ENCODE measurements at regions not wholly inside any gene's neighbourhood (a gene's known extent, or its start where the extent isn't known, plus 50 kb on each side); places are given as distances from the start of the nearest gene placed in this dataset.

DNA sequence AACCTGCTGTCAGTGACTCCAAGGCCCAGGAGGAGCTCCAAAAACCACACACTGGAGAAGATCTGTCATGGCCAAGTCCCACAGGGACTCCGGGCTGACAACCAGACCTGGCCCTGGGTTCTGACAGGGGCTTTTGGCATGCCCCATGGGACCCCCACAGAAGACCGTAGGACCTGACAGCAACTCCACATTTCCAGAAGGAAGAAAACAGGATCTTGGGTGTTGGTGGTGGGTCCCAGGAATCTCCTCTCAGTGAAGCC lies 275.9 kb upstream of the HS6ST1 start:
- peaks cover 8% of the 10 kb centered on the region; the same call in 1 of the 2 replicates for H3K27me3 ChIP-seq (ENCODE audit: low read depth, low read length)
- H3K9me3 ChIP-seq (ENCODE audit: insufficient read depth, low read length), result no peaks in the 10 kb centered on the region
- no peak overlapping the region for H3K4me2 ChIP-seq (ENCODE audit: low read length)
- H3K4me3 ChIP-seq (ENCODE audit: low read length), result no peak overlapping the region
- TF ChIP-seq, protein P1, sequence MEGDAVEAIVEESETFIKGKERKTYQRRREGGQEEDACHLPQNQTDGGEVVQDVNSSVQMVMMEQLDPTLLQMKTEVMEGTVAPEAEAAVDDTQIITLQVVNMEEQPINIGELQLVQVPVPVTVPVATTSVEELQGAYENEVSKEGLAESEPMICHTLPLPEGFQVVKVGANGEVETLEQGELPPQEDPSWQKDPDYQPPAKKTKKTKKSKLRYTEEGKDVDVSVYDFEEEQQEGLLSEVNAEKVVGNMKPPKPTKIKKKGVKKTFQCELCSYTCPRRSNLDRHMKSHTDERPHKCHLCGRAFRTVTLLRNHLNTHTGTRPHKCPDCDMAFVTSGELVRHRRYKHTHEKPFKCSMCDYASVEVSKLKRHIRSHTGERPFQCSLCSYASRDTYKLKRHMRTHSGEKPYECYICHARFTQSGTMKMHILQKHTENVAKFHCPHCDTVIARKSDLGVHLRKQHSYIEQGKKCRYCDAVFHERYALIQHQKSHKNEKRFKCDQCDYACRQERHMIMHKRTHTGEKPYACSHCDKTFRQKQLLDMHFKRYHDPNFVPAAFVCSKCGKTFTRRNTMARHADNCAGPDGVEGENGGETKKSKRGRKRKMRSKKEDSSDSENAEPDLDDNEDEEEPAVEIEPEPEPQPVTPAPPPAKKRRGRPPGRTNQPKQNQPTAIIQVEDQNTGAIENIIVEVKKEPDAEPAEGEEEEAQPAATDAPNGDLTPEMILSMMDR (IDR thresholded peaks at IDR 0.05; ENCODE audit: low read depth, low read length), result no peak
- TF ChIP-seq EZH2phosphoT487 (IDR thresholded peaks at IDR 0.05; ENCODE audit: low read depth), result no peak
- no peaks in the 10 kb centered on the region for H4K20me1 ChIP-seq (ENCODE audit: insufficient read depth, low read length)
- H3K36me3 ChIP-seq (replicated peaks; ENCODE audit: low read depth, low read length), result no peaks in the 10 kb centered on the region
- no peak overlapping the region for H3K9ac ChIP-seq (ENCODE audit: low read length)
- H3K79me2 ChIP-seq (ENCODE audit: low read length), result no peaks in the 10 kb centered on the region
- H3K4me1 ChIP-seq (ENCODE audit: low read length), result no peaks in the 10 kb centered on the region
- H2AFZ ChIP-seq (ENCODE audit: low read depth, low read length), result no peak overlapping the region
- no peak overlapping the region for H3K27ac ChIP-seq (ENCODE audit: low read length)

DNA sequence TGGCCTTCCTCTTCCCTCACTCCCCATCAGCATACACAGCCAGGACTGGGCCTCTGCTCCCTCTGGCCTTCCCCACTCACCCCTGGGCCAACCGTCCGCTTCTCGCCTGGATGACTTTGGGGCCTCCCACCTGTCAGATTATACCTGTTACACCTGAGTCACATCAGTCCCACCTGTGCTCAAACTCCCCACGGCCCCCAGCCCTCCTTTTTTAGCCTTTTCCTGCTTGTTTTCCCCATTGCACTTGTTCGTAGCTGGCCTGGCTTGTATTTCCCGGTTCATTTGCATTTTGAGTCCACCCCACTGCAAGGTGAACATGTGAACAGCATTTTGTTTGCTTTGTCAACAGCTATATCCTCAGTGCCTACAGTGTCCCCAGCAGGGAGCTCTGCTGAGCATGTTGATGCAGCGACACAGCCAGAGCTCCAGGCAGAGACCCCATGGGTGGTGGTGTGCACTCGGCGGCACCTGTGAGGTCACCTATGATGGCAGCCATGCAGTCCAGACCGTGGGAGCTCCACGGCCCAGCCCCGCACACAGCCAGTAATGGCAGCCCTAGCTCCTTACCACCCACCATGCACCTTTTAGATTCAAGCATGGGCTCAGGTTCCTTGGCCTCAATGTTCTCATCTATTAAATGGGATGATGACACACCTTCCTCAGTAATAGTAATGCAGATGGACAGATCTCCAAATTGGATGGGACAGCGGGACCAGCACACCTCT lies 276.4 kb upstream of the HS6ST1 start:
- Histone ChIP-seq H3K27me3 (ENCODE audit: low read depth, low read length) (peaks cover 8% of the 10 kb centered on the region; the same call in 1 of the 2 replicates), H3K4me2 (ENCODE audit: low read length) (no peak overlapping the region), H3K9ac (ENCODE audit: low read length) (no peak overlapping the region), H3K79me2 (ENCODE audit: low read length) (no peaks in the 10 kb centered on the region), H4K20me1 (ENCODE audit: insufficient read depth, low read length) (no peaks in the 10 kb centered on the region), H3K4me1 (ENCODE audit: low read length) (no peaks in the 10 kb centered on the region), H3K4me3 (ENCODE audit: low read length) (no peak overlapping the region), H3K36me3 (replicated peaks; ENCODE audit: low read depth, low read length) (no peaks in the 10 kb centered on the region), H3K27ac (ENCODE audit: low read length) (no peak overlapping the region), H2AFZ (ENCODE audit: low read depth, low read length) (no peak overlapping the region), H3K9me3 (ENCODE audit: insufficient read depth, low read length) (no peaks in the 10 kb centered on the region)
- TF ChIP-seq, protein P1 (IDR thresholded peaks at IDR 0.05; ENCODE audit: low read depth, low read length), result no peak
- TF ChIP-seq EZH2phosphoT487 (IDR thresholded peaks at IDR 0.05; ENCODE audit: low read depth), result no peak

DNA sequence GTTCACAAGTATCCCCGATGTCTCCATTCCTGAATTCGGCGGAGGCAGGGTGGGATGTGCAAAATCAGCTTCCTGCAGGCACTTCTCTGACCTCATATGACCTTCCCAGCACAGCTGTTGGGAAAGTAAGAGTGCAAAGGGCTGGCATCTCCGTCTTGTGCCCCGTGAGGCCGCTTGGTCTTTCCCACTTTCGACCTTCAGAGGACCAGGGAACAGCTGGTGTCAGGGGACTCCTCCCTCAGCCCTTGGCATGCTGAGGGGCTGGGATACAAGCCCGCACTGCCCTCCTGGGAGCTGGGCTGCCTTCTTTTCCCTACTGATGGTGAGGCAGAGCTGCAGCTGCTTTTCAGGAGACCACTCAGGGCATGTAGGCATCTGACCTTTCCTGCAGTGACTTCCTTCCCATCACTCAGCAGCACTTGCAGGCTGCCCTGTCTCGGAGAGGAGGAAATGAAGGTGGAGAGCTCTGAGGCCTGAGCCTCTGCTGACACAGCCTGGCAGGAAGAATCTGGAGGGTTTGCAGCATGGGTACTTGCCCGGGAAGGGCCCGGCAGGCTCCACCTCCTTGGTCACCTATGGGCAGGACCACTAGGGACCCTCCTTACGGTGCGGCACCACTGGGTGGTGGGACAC lies 277.2 kb upstream of the HS6ST1 start:
- no peak overlapping the region for H3K4me2 ChIP-seq (ENCODE audit: low read length)
- no peaks in the 10 kb centered on the region for H3K9me3 ChIP-seq (ENCODE audit: insufficient read depth, low read length)
- no peaks in the 10 kb centered on the region for H3K36me3 ChIP-seq (replicated peaks; ENCODE audit: low read depth, low read length)
- no peaks in the 10 kb centered on the region for H4K20me1 ChIP-seq (ENCODE audit: insufficient read depth, low read length)
- no peaks in the 10 kb centered on the region for H3K79me2 ChIP-seq (ENCODE audit: low read length)
- no peak overlapping the region for H3K27ac ChIP-seq (ENCODE audit: low read length)
- H2AFZ ChIP-seq (ENCODE audit: low read depth, low read length), result no peak overlapping the region
- no peak overlapping the region for H3K9ac ChIP-seq (ENCODE audit: low read length)
- H3K4me3 ChIP-seq (ENCODE audit: low read length), result no peak overlapping the region
- TF ChIP-seq EZH2phosphoT487 (IDR thresholded peaks at IDR 0.05; ENCODE audit: low read depth), result no peak
- TF ChIP-seq, protein P1 (IDR thresholded peaks at IDR 0.05; ENCODE audit: low read depth, low read length), result no peak
- no peaks in the 10 kb centered on the region for H3K4me1 ChIP-seq (ENCODE audit: low read length)
- peaks cover 8% of the 10 kb centered on the region; the same call in 1 of the 2 replicates for H3K27me3 ChIP-seq (ENCODE audit: low read depth, low read length)

DNA sequence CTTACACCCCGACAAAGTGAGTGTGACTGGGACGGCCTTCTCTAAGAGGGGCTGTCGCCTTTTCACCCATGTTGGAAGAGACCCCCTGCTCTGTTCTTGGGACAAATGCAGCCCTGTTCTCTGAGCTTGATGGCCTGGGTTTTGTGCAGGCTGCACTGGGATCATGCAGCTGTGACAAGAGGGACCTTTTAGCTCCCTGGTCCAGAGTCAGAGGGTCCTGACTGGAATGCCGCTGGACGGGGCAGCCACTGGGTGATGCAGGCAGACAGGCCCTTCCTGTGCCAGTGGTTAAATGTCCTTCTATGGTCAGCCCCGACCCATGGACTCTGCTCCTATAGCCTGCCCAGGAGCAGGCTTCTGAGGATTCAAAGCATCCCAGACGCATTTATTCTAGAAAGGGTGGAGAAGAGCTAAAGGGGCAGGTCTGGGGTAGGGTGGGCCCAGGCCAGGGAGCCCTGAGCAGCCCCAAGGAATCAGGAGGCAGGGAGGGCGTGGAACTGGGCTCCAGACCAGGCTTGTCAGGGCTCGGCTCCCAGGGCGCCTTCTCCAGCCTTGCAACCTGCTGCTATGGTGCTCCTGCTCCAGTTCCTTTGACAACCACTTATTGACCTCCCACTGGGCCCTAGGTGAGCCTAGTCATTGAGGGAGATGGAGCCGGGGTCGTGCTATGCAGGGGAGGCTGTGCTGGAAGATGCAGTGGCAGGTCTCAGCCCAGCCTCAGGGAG lies 277.9 kb upstream of the HS6ST1 start:
- Histone ChIP-seq H3K79me2 (ENCODE audit: low read length) (no peaks in the 10 kb centered on the region), H3K27me3 (ENCODE audit: low read depth, low read length) (peaks cover 8% of the 10 kb centered on the region; the same call in 1 of the 2 replicates), H3K9me3 (ENCODE audit: insufficient read depth, low read length) (no peaks in the 10 kb centered on the region), H3K9ac (ENCODE audit: low read length) (no peak overlapping the region), H3K36me3 (replicated peaks; ENCODE audit: low read depth, low read length) (no peaks in the 10 kb centered on the region), H3K4me1 (ENCODE audit: low read length) (no peaks in the 10 kb centered on the region), H3K4me3 (ENCODE audit: low read length) (no peak overlapping the region), H3K4me2 (ENCODE audit: low read length) (no peak overlapping the region), H4K20me1 (ENCODE audit: insufficient read depth, low read length) (no peaks in the 10 kb centered on the region), H3K27ac (ENCODE audit: low read length) (no peak overlapping the region), H2AFZ (ENCODE audit: low read depth, low read length) (no peak overlapping the region)
- TF ChIP-seq, protein P1 (IDR thresholded peaks at IDR 0.05; ENCODE audit: low read depth, low read length), result no peak
- no peak for TF ChIP-seq EZH2phosphoT487 (IDR thresholded peaks at IDR 0.05; ENCODE audit: low read depth)
